ENCODE measurements at regions not wholly inside any gene's neighbourhood (a gene's known extent, or its start where the extent isn't known, plus 50 kb on each side); places are given as distances from the start of the nearest gene placed in this dataset.

- TF ChIP-seq CTCF (IDR thresholded peaks at IDR 0.05) (no peak), POLR2A (IDR thresholded peaks at IDR 0.05) (no peak)
Measured at GRCh38 chr16:66008136-66008535, 358.4 kb upstream of the CDH5 start.

Measured in uterus (tissue), 2 donors.